WTC11 (cell line): ENCODE measurements at regions not wholly inside any gene's neighbourhood (a gene's known extent, or its start where the extent isn't known, plus 50 kb on each side); places are given as distances from the start of the nearest gene placed in this dataset.

Source experiments
- ATAC-seq: fragments of 200-7000 bp; cut with Tn5 transposase; 2 replicates; pipeline ENCODE4 v1.10.0; 2021; ENCODE audit warnings: mild to moderate bottlenecking, moderate library complexity
- CTCF ChIA-PET: fragments of 300-600 bp; sonication (Branson Sonifier 250); formaldehyde crosslinking; loops from one replicate; lab custom pipeline; 2021; ENCODE audit warnings: antibody characterized with exemption; lab: Charles Lee
- POLR2A ChIA-PET: fragments of 350-600 bp; sonication (Branson Sonifier 250); formaldehyde crosslinking; loops from one replicate; lab custom pipeline; 2021; ENCODE audit warnings: antibody characterized with exemption; lab: Charles Lee
- DNase-seq: peaks from one replicate; pipeline ENCODE4 v3.0.0; 2021; ENCODE audit warnings: low spot score
- H3K27ac Mint-ChIP-seq: 2 replicates; pipeline ENCODE4 v1.8.0; 2021; ENCODE audit warnings: mixed read lengths
- H3K27me3 Mint-ChIP-seq: 2 replicates; pipeline ENCODE4 v1.8.0; 2021; ENCODE audit warnings: low read depth, mild to moderate bottlenecking, moderate library complexity, mixed read lengths
- H3K36me3 Mint-ChIP-seq: 2 replicates; pipeline ENCODE4 v1.8.0; 2021; ENCODE audit warnings: mixed read lengths
- H3K4me1 Mint-ChIP-seq: 2 replicates; pipeline ENCODE4 v1.8.0; 2022; ENCODE audit warnings: mixed read lengths
- H3K4me3 Mint-ChIP-seq: 2 replicates; pipeline ENCODE4 v1.8.0; 2021; ENCODE audit warnings: mild to moderate bottlenecking, moderate library complexity, mixed read lengths
- H3K9me3 Mint-ChIP-seq: 2 replicates; pipeline ENCODE4 v1.8.0; 2021; ENCODE audit warnings: mixed read lengths
- ATF1 ChIP-seq: sonication (generic); formaldehyde crosslinking; IDR thresholded peaks from 2 replicates; pipeline ENCODE4 v1.8.1; 2023; ENCODE audit warnings: mild to moderate bottlenecking, moderate library complexity, missing genetic modification reagents
- FOXJ3 ChIP-seq: sonication (generic); formaldehyde crosslinking; IDR thresholded peaks from 2 replicates; pipeline ENCODE4 v1.9.0; 2021; ENCODE audit warnings: missing genetic modification reagents, mild to moderate bottlenecking, borderline replicate concordance
- FOXP1 ChIP-seq: sonication (generic); formaldehyde crosslinking; IDR thresholded peaks from 2 replicates; pipeline ENCODE4 v1.8.0; 2022; ENCODE audit warnings: missing genetic modification reagents, mild to moderate bottlenecking, moderate library complexity, borderline replicate concordance
- GABPB1 ChIP-seq: sonication (generic); formaldehyde crosslinking; IDR thresholded peaks from 2 replicates; pipeline ENCODE4 v1.8.1; 2023; ENCODE audit warnings: mild to moderate bottlenecking, missing genetic modification reagents
- GTF2I ChIP-seq: fragments of 250-450 bp; sonication (Bioruptor Pico); conservative IDR thresholded peaks from 2 replicates; pipeline ENCODE4 v1.4.0; 2021; ENCODE audit warnings: mild to moderate bottlenecking
- HMGXB4 ChIP-seq: sonication (generic); formaldehyde crosslinking; IDR thresholded peaks from 2 replicates; pipeline ENCODE4 v1.8.1; 2023; ENCODE audit warnings: mild to moderate bottlenecking, moderate library complexity, missing genetic modification reagents
- KAT7 ChIP-seq: sonication (generic); formaldehyde crosslinking; IDR thresholded peaks from 2 replicates; pipeline ENCODE4 v1.8.1; 2023; ENCODE audit warnings: missing genetic modification reagents, mild to moderate bottlenecking, borderline replicate concordance
- MLX ChIP-seq: sonication (generic); formaldehyde crosslinking; IDR thresholded peaks from 2 replicates; pipeline ENCODE4 v1.8.1; 2023; ENCODE audit warnings: mild to moderate bottlenecking, missing genetic modification reagents, moderate library complexity
- NR1H2 ChIP-seq: sonication (generic); formaldehyde crosslinking; IDR thresholded peaks from 2 replicates; pipeline ENCODE4 v1.9.0; 2021; ENCODE audit warnings: mild to moderate bottlenecking, moderate library complexity, missing genetic modification reagents
- NR2C2 ChIP-seq: sonication (generic); formaldehyde crosslinking; IDR thresholded peaks from 2 replicates; pipeline ENCODE4 v1.8.0; 2022; ENCODE audit warnings: mild to moderate bottlenecking, missing genetic modification reagents
- OVOL2 ChIP-seq: fragments of 250-450 bp; sonication (Bioruptor Pico); IDR thresholded peaks from 2 replicates; pipeline ENCODE4 v1.9.0; 2021; ENCODE audit warnings: mild to moderate bottlenecking, borderline replicate concordance
- RORB ChIP-seq: fragments of 250-450 bp; sonication (Bioruptor Pico); IDR thresholded peaks from 2 replicates; pipeline ENCODE4 v1.9.0; 2021; ENCODE audit warnings: mild to moderate bottlenecking
- SOX15 ChIP-seq: fragments of 250-450 bp; sonication (Bioruptor Pico); IDR thresholded peaks from 2 replicates; pipeline ENCODE4 v1.9.0; 2021; ENCODE audit warnings: mild to moderate bottlenecking
- USF2 ChIP-seq: sonication (generic); formaldehyde crosslinking; IDR thresholded peaks from 2 replicates; pipeline ENCODE4 v1.8.1; 2023; ENCODE audit warnings: mild to moderate bottlenecking, missing genetic modification reagents, moderate library complexity
- ZBTB21 ChIP-seq: sonication (generic); formaldehyde crosslinking; IDR thresholded peaks from 2 replicates; pipeline ENCODE4 v1.8.1; 2023; ENCODE audit warnings: mild to moderate bottlenecking, missing genetic modification reagents, borderline replicate concordance
- ZNF423 ChIP-seq: fragments of 250-450 bp; sonication (Bioruptor Pico); IDR thresholded peaks from 2 replicates; pipeline ENCODE4 v2.1.2; 2022; ENCODE audit warnings: mild to moderate bottlenecking, moderate library complexity
- TF ChIP-seq, protein P1 (sequence below): sonication (generic); formaldehyde crosslinking; IDR thresholded peaks from 2 replicates; pipeline ENCODE4 v1.8.1; 2023; ENCODE audit warnings: mild to moderate bottlenecking, missing genetic modification reagents
- TF ChIP-seq, protein P2 (sequence below): fragments of 250-450 bp; sonication (Bioruptor Pico); IDR thresholded peaks from 2 replicates; pipeline ENCODE4 v1.9.0; 2021; ENCODE audit warnings: mild to moderate bottlenecking, borderline replicate concordance
- TF ChIP-seq, protein P3 (sequence below): sonication (generic); formaldehyde crosslinking; IDR thresholded peaks from 2 replicates; pipeline ENCODE4 v1.8.0; 2023; ENCODE audit warnings: missing genetic modification reagents

DNA sequence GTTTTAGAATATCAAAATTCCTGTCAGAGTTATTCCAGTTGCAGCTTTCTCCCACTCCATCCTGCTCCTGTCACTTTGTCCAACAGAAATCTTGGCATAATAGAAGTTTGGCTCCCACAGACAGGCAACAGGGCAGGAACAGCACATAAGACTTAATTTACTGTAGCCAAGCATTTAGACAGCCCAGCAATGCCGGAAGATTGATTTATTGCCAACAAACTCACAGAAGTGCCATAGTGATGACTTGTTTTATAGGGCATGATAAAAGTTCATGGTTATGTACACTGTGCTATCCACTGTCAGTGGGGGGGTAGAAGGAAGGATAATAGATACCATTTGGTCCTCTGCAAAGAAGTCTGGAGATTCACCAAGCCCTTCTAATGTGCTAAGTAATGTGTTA is 98.3 kb upstream of the CBLB start (continued):
- no peak for TF ChIP-seq USF2 (CRISPR knock-in tag)
- no peak for TF ChIP-seq HMGXB4 (CRISPR knock-in tag)
- TF ChIP-seq MLX (CRISPR knock-in tag) = no peak
- TF ChIP-seq, protein P1, sequence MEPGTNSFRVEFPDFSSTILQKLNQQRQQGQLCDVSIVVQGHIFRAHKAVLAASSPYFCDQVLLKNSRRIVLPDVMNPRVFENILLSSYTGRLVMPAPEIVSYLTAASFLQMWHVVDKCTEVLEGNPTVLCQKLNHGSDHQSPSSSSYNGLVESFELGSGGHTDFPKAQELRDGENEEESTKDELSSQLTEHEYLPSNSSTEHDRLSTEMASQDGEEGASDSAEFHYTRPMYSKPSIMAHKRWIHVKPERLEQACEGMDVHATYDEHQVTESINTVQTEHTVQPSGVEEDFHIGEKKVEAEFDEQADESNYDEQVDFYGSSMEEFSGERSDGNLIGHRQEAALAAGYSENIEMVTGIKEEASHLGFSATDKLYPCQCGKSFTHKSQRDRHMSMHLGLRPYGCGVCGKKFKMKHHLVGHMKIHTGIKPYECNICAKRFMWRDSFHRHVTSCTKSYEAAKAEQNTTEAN (CRISPR knock-in tag) = no peak

GRCh38 chr3:105970283-105970682 is 101.5 kb upstream of the CBLB start:
- Mint-ChIP-seq H3K27me3 (no peaks in the 10 kb centered on the region; the same call in 1 of the 2 replicates), H3K4me1 (peaks cover 2% of the 10 kb centered on the region; the same call in 1 of the 2 replicates)

GRCh38 chr3:105972069-105972468 is 103.3 kb upstream of the CBLB start:
- Mint-ChIP-seq H3K36me3 (peaks cover 18% of the 10 kb centered on the region), H3K4me1 (no peaks in the 10 kb centered on the region), H3K9me3 (peaks cover 28% of the 10 kb centered on the region), H3K4me3 (no peak overlapping the region), H3K27ac (no peak overlapping the region), H3K27me3 (no peaks in the 10 kb centered on the region; the same call in 1 of the 2 replicates)
- DNase-seq = no peak
- POLR2A ChIA-PET = no interaction called here
- no peak for ATAC-seq
- CTCF ChIA-PET = no interaction called here
- TF ChIP-seq, protein P2, sequence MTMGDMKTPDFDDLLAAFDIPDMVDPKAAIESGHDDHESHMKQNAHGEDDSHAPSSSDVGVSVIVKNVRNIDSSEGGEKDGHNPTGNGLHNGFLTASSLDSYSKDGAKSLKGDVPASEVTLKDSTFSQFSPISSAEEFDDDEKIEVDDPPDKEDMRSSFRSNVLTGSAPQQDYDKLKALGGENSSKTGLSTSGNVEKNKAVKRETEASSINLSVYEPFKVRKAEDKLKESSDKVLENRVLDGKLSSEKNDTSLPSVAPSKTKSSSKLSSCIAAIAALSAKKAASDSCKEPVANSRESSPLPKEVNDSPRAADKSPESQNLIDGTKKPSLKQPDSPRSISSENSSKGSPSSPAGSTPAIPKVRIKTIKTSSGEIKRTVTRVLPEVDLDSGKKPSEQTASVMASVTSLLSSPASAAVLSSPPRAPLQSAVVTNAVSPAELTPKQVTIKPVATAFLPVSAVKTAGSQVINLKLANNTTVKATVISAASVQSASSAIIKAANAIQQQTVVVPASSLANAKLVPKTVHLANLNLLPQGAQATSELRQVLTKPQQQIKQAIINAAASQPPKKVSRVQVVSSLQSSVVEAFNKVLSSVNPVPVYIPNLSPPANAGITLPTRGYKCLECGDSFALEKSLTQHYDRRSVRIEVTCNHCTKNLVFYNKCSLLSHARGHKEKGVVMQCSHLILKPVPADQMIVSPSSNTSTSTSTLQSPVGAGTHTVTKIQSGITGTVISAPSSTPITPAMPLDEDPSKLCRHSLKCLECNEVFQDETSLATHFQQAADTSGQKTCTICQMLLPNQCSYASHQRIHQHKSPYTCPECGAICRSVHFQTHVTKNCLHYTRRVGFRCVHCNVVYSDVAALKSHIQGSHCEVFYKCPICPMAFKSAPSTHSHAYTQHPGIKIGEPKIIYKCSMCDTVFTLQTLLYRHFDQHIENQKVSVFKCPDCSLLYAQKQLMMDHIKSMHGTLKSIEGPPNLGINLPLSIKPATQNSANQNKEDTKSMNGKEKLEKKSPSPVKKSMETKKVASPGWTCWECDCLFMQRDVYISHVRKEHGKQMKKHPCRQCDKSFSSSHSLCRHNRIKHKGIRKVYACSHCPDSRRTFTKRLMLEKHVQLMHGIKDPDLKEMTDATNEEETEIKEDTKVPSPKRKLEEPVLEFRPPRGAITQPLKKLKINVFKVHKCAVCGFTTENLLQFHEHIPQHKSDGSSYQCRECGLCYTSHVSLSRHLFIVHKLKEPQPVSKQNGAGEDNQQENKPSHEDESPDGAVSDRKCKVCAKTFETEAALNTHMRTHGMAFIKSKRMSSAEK (CRISPR knock-in tag) = no peak
- no peak for TF ChIP-seq NR1H2 (CRISPR knock-in tag)
- TF ChIP-seq ZNF423 (CRISPR knock-in tag) = no peak
- no peak for TF ChIP-seq KAT7 (CRISPR knock-in tag)
- no peak for TF ChIP-seq OVOL2 (CRISPR knock-in tag)
- no peak for TF ChIP-seq RORB (CRISPR knock-in tag)
- TF ChIP-seq GTF2I (CRISPR knock-in tag) = no peak
- TF ChIP-seq ATF1 = no peak
- no peak for TF ChIP-seq NR2C2 (CRISPR knock-in tag)
- TF ChIP-seq FOXJ3 (CRISPR knock-in tag) = no peak
- no peak for TF ChIP-seq FOXP1 (CRISPR knock-in tag)
- TF ChIP-seq, protein P3, sequence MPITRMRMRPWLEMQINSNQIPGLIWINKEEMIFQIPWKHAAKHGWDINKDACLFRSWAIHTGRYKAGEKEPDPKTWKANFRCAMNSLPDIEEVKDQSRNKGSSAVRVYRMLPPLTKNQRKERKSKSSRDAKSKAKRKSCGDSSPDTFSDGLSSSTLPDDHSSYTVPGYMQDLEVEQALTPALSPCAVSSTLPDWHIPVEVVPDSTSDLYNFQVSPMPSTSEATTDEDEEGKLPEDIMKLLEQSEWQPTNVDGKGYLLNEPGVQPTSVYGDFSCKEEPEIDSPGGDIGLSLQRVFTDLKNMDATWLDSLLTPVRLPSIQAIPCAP (CRISPR knock-in tag) = no peak

More at GRCh38 chr3:105970283-105970682, 101.5 kb upstream of the CBLB start:
- Mint-ChIP-seq H3K9me3 (peaks cover 28% of the 10 kb centered on the region), H3K4me3 (no peak overlapping the region), H3K36me3 (peaks cover 18% of the 10 kb centered on the region), H3K27ac (no peak overlapping the region)
- ChIA-PET CTCF (no interaction called here), POLR2A (no interaction called here)
- TF ChIP-seq SOX15 (no peak), GABPB1 (CRISPR knock-in tag) (peak; percentile 98), ZBTB21 (CRISPR knock-in tag) (no peak)
- DNase-seq (peak; percentile 11), ATAC-seq (no peak)
